Left colon (tissue), 2 donors: ENCODE measurements at regions not wholly inside any gene's neighbourhood (a gene's known extent, or its start where the extent isn't known, plus 50 kb on each side); places are given as distances from the start of the nearest gene placed in this dataset.

Source experiments
- ATAC-seq: fragments of 200-7000 bp; cut with Tn5 transposase; one replicate; pipeline ENCODE4 v1.9.1; 2020; ENCODE audit warnings: mild to moderate bottlenecking, moderate library complexity
- DNase-seq, 2 donors: peaks; one replicate each; pipeline ENCODE4 v3.0.0-alpha.2; 2020
- intact Hi-C, 2 donors: fragments of 100-400 bp; cut with DNase I in 1 of 2; cut with micrococcal nuclease in 1 of 2; formaldehyde crosslinking; loops; one replicate each; pipeline versions ENCODE4 v1.11.2 to v1.14.0; 2022; cut with DNase I, micrococcal nuclease
- donor health status: DM: no; HTN: no; CAD: no.
- donor health status: DM: yes; HTN: yes; CAD: no.

GRCh38 chr21:27838573-27838972, 871.7 kb upstream of the ADAMTS5 start:
- no peak for DNase-seq
- no peak for ATAC-seq
- intact Hi-C loops, result no loop called here

DNA sequence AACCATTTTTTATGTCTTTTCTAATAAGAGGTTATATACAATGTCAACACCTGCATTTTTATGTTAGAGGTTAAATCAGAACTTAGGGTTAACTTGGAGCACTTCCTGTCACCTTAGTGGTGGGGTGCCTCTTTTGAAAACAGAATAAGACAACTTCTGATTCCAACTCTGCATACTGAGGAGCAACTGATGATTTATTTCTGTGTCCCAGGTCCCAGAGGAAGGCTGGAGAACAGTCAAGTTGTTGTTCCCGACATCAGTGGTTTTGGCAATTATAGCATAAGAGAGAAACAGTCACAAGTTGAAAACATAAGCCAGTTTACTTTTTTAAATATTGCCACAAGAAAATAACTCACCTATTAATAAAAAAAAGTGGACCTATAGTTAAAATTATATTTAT, 871.0 kb upstream of the ADAMTS5 start:
- intact Hi-C loops, result no loop called here
- no peak for DNase-seq
- no peak for ATAC-seq

DNA sequence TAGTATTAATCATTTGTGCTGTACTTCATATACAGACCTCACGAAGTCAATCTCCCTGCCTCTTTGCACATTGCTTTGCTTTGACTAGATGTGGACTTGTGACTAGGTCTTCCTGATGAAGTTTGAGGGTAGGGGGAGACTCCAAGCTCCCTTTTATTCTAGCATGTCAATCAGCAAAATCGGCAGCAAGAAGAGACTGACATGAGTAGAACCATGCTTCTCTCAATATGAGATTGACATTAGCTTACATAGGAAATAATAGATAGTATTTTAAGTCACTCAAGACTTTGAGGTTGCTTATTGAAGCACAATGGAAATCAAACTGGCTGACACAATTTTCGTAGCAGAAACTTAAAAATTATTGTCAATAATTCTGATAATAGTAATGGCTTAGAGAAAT, 866.4 kb upstream of the ADAMTS5 start:
- ATAC-seq, result no peak
- intact Hi-C loops, result no loop called here
- DNase-seq, result no peak

DNA sequence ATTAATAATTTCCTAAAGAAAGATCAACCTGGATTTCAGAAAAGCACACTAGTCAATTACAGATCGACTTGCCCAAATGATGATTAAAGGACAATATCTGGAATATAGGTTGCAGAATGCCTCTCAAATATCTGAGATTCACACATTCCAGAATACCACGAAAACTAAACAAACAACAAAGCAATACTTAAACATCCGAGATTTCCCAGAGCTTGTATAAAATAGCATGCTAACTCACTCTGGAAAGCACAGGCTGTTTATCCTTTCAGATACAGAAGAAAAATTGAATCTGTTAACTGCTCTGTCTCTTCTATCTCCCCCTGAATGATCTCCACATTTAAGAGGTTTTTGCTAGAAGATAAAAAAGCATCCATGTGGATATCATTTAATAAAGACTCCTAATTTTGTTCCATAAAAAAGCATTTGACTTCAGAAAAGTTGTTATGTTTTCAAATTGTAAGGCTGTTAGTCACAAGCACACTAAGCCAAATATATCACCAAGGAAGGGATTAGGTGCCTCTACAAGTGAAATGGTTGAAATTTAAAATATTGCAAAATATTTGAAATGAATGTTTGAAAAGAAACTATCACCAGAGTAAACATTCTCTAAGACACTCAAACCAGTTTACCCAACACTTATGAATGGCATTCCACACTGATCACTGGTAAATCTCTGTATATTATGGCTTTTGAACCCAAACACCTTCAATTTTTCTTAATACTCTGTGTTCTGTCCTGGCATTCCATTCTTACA, 865.1 kb upstream of the ADAMTS5 start:
- no peak for ATAC-seq
- no peak for DNase-seq

DNA sequence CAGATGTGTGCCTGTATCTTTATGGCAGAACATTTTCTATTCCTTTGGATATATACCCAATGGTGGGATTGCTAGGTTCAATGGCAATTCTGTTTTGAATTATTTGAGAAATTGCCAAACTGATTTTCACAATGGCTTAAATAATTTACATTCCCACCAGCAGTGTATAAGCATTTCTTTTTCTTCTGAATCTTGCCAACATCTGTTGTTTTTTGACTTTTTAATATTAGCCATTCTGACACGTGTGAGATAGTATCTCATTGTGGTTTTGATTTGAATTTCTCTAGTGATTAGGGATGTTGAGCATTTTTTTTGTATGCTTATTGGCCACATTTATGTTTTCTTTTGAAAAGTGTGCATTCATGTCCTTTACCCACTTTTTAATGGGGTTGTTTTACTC, 864.3 kb upstream of the ADAMTS5 start:
- ATAC-seq (no peak), DNase-seq (no peak)
- intact Hi-C loops, result no loop called here

More for the DNA sequence above, 865.1 kb upstream of the ADAMTS5 start:
- intact Hi-C loops, result no loop called here

GRCh38 chr21:27827972-27828371, 861.1 kb upstream of the ADAMTS5 start:
- ATAC-seq, result no peak
- no peak for DNase-seq
- intact Hi-C loops, result no loop called here

GRCh38 chr21:27825035-27825434, 858.1 kb upstream of the ADAMTS5 start:
- no peak for ATAC-seq
- DNase-seq, result no peak
- intact Hi-C loops, result no loop called here

GRCh38 chr21:27823652-27824201, 856.8 kb upstream of the ADAMTS5 start:
- DNase-seq (no peak), ATAC-seq (no peak)
- intact Hi-C loops, result no loop called here

DNA sequence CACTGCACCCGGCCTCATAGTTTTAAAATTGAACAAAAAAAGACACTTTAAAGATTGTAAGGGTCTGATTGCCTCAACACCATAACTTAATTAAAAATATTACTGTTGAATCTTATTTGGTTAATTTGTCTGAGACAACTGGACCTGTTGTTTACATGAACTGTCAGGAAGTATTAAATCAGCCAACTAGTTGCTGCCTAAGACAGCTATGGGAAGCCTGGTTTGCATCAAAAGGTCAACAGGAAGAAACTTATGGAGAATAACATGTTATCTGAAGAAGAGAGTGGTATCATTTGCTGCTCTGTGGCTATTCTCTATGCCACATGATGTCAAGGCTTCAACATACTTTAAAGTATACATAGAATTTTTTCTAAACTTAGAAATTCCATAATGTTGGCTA, 853.5 kb upstream of the ADAMTS5 start:
- DNase-seq (no peak), ATAC-seq (no peak)
- intact Hi-C loops, result no loop called here

DNA sequence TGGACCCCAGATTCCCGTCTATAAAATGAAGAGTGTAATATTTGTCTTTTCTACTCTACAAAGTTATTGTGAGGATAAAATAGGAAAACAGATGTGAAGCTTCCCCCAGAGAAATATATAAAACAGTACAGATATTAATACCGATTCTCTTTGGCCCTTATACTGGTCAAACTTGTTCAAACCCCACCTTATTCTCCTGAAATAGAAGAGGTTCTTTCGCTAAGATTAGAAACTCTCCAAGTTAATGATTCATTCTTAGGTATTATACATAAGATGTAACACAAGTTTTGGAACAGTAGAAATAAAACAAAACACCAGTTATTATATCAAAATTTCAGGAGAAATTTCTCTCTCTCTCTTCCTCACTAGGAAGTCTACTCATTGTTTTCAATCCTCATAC, 852.4 kb upstream of the ADAMTS5 start:
- DNase-seq, result no peak
- ATAC-seq, result no peak
- intact Hi-C loops, result no loop called here

DNA sequence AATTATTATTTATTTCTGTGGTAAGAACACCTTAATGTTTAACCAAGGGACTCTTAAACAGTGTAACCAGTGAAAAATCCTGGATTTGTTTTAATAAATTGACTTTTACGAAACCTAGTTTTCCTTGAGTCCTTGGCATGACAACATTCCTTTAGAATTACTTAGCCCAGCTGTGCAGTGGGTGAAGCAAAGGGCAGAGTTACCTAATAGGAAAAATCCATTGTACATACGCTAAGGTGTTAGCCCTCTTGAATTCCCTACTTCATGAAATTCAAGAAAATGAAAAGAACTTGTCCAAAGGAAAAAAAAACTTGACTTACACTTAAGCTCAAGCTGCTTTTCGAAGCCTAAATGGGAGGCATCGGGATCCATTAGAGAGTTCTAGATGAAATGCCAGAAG, 852.0 kb upstream of the ADAMTS5 start:
- no peak for ATAC-seq
- intact Hi-C loops, result no loop called here
- no peak for DNase-seq

GRCh38 chr21:27817902-27818623, 851.2 kb upstream of the ADAMTS5 start:
- ATAC-seq, result no peak
- no peak for DNase-seq
- intact Hi-C loops, result no loop called here

- ATAC-seq (peak; percentile 91), DNase-seq (no peak)
- intact Hi-C loops, result no loop called here
Observed at GRCh38 chr21:27817074-27817473, 850.2 kb upstream of the ADAMTS5 start.

DNA sequence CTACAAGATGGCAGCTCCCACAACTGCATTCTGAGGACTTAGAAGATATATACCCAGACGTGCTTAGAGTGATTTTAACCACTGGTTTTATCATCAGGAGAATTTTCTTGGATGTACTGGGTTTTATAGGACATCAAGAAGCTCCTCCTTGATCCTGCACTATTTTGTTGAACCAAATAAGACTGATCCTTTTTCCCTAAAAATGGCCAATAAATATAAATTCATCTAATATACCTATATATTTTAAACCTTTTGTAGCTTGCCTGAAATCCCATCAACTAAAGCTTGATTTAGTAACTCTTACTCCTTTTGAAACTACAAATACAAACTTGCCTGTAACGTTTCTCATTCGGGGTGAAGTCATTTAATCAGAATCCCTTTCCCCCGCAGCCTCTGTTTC, 849.4 kb upstream of the ADAMTS5 start:
- no peak for DNase-seq
- intact Hi-C loops, result no loop called here
- no peak for ATAC-seq

GRCh38 chr21:27814226-27814625, 847.3 kb upstream of the ADAMTS5 start:
- intact Hi-C loops, result no loop called here
- ATAC-seq (no peak), DNase-seq (no peak)

- intact Hi-C loops, result no loop called here
- ATAC-seq (peak; percentile 34), DNase-seq (peak in 1 of 2 donors; percentile 30)
Observed at GRCh38 chr21:27813750-27814149, 846.9 kb upstream of the ADAMTS5 start.

DNA sequence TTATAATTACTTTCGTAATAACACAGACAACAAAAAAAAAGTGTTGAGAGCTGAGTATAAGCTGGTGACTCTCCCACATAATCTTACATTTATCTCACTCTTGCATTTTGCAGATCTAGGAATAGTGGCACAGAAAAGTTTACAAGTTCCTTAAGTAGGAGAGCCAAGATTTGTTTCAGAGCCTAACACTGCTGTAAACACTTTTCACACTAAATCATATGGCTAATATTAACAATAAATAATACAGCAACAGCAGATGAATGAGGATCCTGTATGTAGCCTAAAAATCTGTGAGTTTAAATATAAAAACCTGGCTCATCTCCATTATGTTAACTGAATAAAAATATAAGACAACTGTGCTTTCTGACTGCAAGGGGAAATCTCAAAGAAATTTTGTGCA, 846.5 kb upstream of the ADAMTS5 start:
- no peak for ATAC-seq
- intact Hi-C loops, result no loop called here

DNA sequence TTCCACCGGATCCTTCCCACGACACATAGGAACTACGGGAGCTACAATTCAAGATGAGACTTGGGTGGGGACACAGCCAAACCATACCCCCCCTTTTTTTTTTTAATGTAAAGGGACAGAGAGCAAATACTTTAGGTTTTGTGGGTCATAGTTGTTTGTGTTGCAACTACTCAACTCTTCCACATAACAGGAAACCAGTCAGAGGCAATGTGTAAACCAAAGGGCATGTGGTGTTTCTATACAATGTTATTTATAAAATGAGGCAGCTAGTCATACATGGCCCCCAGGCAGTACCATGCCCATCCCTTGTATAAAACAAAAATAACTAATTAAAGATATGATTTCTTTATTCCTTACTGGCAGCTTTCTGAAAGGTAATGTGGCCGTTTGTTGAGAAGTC, 845.4 kb upstream of the ADAMTS5 start:
- ATAC-seq (no peak), DNase-seq (no peak)
- intact Hi-C loops, result no loop called here

More for the DNA sequence above, 846.5 kb upstream of the ADAMTS5 start:
- no peak for DNase-seq

DNA sequence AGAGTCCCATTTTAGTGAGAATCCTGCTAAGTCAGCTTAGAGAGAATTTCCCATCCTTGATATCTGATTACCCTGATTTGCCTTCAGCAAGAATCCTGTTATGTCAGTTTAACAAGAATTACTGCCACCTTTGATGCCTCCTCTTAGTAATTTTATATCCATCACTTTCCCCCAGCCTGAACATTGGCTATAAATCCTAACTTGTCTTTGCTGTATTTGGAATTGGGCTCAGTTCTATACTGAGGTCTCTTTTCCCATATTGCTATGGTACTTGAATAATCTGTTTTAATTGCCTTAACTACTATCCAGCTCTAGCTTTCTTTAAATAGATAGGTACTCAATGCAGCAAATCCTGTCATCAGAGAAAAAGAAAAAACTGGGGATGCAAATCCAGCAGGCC, 842.0 kb upstream of the ADAMTS5 start:
- intact Hi-C loops, result no loop called here
- DNase-seq (no peak), ATAC-seq (no peak)

DNA sequence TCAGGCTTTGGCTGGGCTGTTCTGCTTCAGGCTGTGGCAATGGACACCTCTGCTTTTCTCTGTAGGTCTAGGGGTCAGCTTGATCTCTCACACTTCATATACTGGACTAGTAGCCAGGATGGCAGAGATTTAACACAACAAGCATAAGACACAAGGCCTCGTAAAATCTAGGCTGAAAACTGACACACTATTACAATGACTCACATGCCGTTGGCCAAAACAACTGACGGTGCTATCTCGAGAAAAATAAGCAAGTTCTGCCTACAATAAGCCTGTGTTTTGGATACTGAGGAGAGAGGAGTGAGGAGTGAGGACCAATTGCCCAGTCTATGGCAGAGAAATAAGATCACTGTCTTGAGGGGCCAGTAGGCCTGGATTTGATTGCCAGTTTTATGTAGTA, 840.7 kb upstream of the ADAMTS5 start:
- ATAC-seq (no peak), DNase-seq (no peak)
- intact Hi-C loops, result no loop called here
